Endothelial cell of umbilical vein (primary cell): ENCODE measurements at regions not wholly inside any gene's neighbourhood (a gene's known extent, or its start where the extent isn't known, plus 50 kb on each side); places are given as distances from the start of the nearest gene placed in this dataset.

Source experiments
- BruUV-seq: library from RNA; stranded (reverse); fragments of 400-500 nt; replicated peaks from 2 replicates; lab custom pipeline; 2021; lab: Mats Ljungman, UMichigan
- CTCF ChIA-PET: fragments of 300-600, 350-600 bp; sonication (Branson Sonifier 250); formaldehyde crosslinking; loops from one replicate; lab custom pipeline; 2021; ENCODE audit warnings: antibody characterized with exemption, inconsistent platforms; lab: Charles Lee
- POLR2A ChIA-PET: fragments of 300-600, 350-600 bp; sonication (Branson Sonifier 250); formaldehyde crosslinking; loops from one replicate; lab custom pipeline; 2021; ENCODE audit warnings: antibody characterized with exemption, inconsistent platforms; lab: Charles Lee
- DNase-seq: peaks from one replicate; pipeline ENCODE4 v3.0.0-alpha.2; 2011; ENCODE audit warnings: low read depth, low spot score
- FAIRE-seq: peaks from 2 replicates; lab custom pipeline; 2011; peaks lifted over from hg19 to GRCh38; lab: Jason Lieb, UNC
- H2AFZ ChIP-seq: 2 replicates; pipeline ENCODE4 v1.6.0; 2012; ENCODE audit warnings: low read depth, low read length, control low read depth, inconsistent platforms
- H3K27ac ChIP-seq: 2 replicates; pipeline ENCODE4 v1.5.1; 2011; ENCODE audit warnings: low read depth, mild to moderate bottlenecking, control low read depth, low read length, moderate library complexity; ENCODE audit not compliant: insufficient read depth
- H3K27me3 ChIP-seq, 2 experiments: 2 replicates each; pipeline versions ENCODE4 v1.6.0 to v1.6.1; 2011; ENCODE audit warnings: low read length in 2 of 2, mixed read lengths in 1 of 2; ENCODE audit not compliant: control insufficient read depth in 2 of 2, insufficient read depth in 2 of 2
- H3K36me3 ChIP-seq, 2 experiments: 2 replicates in 1 of 2; 3 replicates in 1 of 2; pipeline ENCODE4 v1.5.1; 2011; ENCODE audit warnings: low read length in 2 of 2, mild to moderate bottlenecking in 1 of 2, moderate library complexity in 1 of 2; ENCODE audit not compliant: control insufficient read depth in 2 of 2, insufficient read depth in 2 of 2; ENCODE audit errors: extremely low read depth in 1 of 2
- H3K4me1 ChIP-seq: 3 replicates; pipeline ENCODE4 v1.5.1; 2011; ENCODE audit warnings: mild to moderate bottlenecking, low read length; ENCODE audit not compliant: control insufficient read depth, insufficient read depth; ENCODE audit errors: extremely low read depth
- H3K4me2 ChIP-seq: 2 replicates; pipeline ENCODE4 v1.6.1; 2011; ENCODE audit warnings: low read length, control low read depth, mixed read lengths; ENCODE audit not compliant: insufficient read depth
- H3K4me3 ChIP-seq, 3 experiments: fragments of 200-600 bp in 1 of 3; sonication (generic), shearing (Covaris generic) in 1 of 3; replicated peaks in 1 of 3; 2 replicates each; pipeline ENCODE4 v1.5.1; 2011 to 2016; ENCODE audit warnings: control low read depth in 3 of 3, low read length in 3 of 3, mild to moderate bottlenecking in 2 of 3, inconsistent platforms in 1 of 3, low read depth in 1 of 3, moderate library complexity in 1 of 3; ENCODE audit not compliant: insufficient read depth in 1 of 3
- H3K79me2 ChIP-seq: 2 replicates; pipeline ENCODE4 v1.6.0; 2012; ENCODE audit warnings: low read length, inconsistent platforms; ENCODE audit not compliant: control insufficient read depth, insufficient read depth
- H3K9ac ChIP-seq: replicated peaks from 2 replicates; pipeline ENCODE3; 2011; ENCODE audit warnings: low read length, control low read depth; ENCODE audit not compliant: insufficient read depth; ENCODE audit errors: extremely low read depth
- H3K9me1 ChIP-seq: replicated peaks from 3 replicates; pipeline ENCODE4 v1.6.0; 2011; ENCODE audit warnings: mild to moderate bottlenecking, low read length; ENCODE audit not compliant: control insufficient read depth, insufficient read depth; ENCODE audit errors: extremely low read depth
- H3K9me3 ChIP-seq: replicated peaks from 2 replicates; pipeline ENCODE4 v1.5.1; 2012; ENCODE audit warnings: low read length, inconsistent platforms; ENCODE audit not compliant: control insufficient read depth, insufficient read depth
- H4K20me1 ChIP-seq: replicated peaks from 2 replicates; pipeline ENCODE3; 2011; ENCODE audit warnings: mild to moderate bottlenecking, low read length; ENCODE audit not compliant: control insufficient read depth, insufficient read depth; ENCODE audit errors: extremely low read depth
- EZH2 ChIP-seq: IDR thresholded peaks from 2 replicates; pipeline ENCODE4 v1.6.1; 2012; ENCODE audit warnings: borderline replicate concordance, low read depth, mild to moderate bottlenecking, moderate library complexity, low read length, inconsistent platforms; ENCODE audit not compliant: severe bottlenecking
- FOS ChIP-seq: IDR thresholded peaks from 2 replicates; pipeline ENCODE4 v1.6.1; 2011; ENCODE audit warnings: mild to moderate bottlenecking, low read length, moderate library complexity, borderline replicate concordance; ENCODE audit not compliant: insufficient read depth
- GATA2 ChIP-seq: IDR thresholded peaks from 2 replicates; pipeline ENCODE4 v1.7.0; 2011; ENCODE audit warnings: low read depth, mild to moderate bottlenecking, moderate library complexity, mixed read lengths, low read length; ENCODE audit not compliant: insufficient read length, insufficient read depth
- JUN ChIP-seq: IDR thresholded peaks from 2 replicates; pipeline ENCODE4 v1.6.1; 2011; ENCODE audit warnings: borderline replicate concordance, low read depth; ENCODE audit not compliant: insufficient read length, insufficient read depth
- MYC ChIP-seq: IDR thresholded peaks from one replicate; pipeline ENCODE4 v1.6.1; 2011; ENCODE audit warnings: mild to moderate bottlenecking, low read depth, low read length
- POLR2A ChIP-seq: IDR thresholded peaks from 2 replicates; pipeline ENCODE4 v1.6.1; 2012; ENCODE audit warnings: low read depth, mild to moderate bottlenecking, control low read depth, low read length
- POLR2AphosphoS5 ChIP-seq: IDR thresholded peaks from 2 replicates; pipeline ENCODE4 v1.6.1; 2012; ENCODE audit warnings: low read depth, mild to moderate bottlenecking, control low read depth, low read length, moderate library complexity; ENCODE audit not compliant: insufficient read depth
- dilution Hi-C: fragments of 300-500 bp; cut with MboI; formaldehyde crosslinking; loops from one replicate; pipeline ENCODE4 v1.15.0; 2019; ENCODE audit warnings: low sequenced_read_pairs; ENCODE audit not compliant: extremely low pct_ligation_motif_present
- intact Hi-C: fragments of 100-400 bp; cut with micrococcal nuclease; formaldehyde crosslinking; loops from one replicate; pipeline ENCODE4 v1.10.0; 2022
- TF ChIP-seq, protein P1 (sequence below): IDR thresholded peaks from 2 replicates; pipeline ENCODE4 v1.6.1; 2011; ENCODE audit not compliant: insufficient read depth, insufficient read length
- TF ChIP-seq, protein P2 (sequence below), 2 donors: IDR thresholded peaks; 1 replicate in 1 of 2; 2 replicates in 1 of 2; pipeline ENCODE4 v1.5.1; 2011; ENCODE audit warnings: low read length in 2 of 2, mild to moderate bottlenecking in 2 of 2, moderate library complexity in 2 of 2, control low read depth in 1 of 2, inconsistent platforms in 1 of 2, low read depth in 1 of 2; ENCODE audit not compliant: insufficient read depth in 1 of 2; ENCODE audit errors: extremely low read depth in 1 of 2

DNA sequence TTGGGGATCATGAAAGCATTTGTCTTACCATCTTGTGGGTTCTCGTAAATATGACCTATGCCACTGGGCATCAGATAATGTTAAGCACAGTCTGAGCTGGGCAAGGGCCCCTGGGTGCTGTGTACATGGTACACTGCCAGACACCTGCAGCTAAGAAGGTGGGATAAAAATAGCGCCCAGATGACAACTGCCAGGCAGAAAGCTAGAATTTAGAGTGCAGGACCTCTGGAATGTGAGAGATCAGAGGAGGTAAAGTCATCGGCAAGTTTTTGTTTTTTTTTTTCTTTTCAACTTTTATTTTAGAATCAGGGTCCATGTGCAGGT, 53.8 kb upstream of the CYRIA start:
- H3K4me1 ChIP-seq = no peaks in the 10 kb centered on the region
- CTCF ChIA-PET = interaction anchor here (1.2 to 1.4 kb wide), 2 partner anchors 101 to 106 kb away, joined by 3 read pairs; no protein-coding TSS in a partner anchor
- H3K4me3 ChIP-seq = no peak overlapping the region
- no peak overlapping the region for H2AFZ ChIP-seq
- peaks cover 2% of the 10 kb centered on the region in 2 experiments for H3K27me3 ChIP-seq
- intact Hi-C loops = no loop called here
- BruUV-seq = no TSS peak
- FAIRE-seq (no peak), DNase-seq (no peak)
- no peak for TF ChIP-seq POLR2A
- TF ChIP-seq EZH2 = no peak
- TF ChIP-seq, protein P1, sequence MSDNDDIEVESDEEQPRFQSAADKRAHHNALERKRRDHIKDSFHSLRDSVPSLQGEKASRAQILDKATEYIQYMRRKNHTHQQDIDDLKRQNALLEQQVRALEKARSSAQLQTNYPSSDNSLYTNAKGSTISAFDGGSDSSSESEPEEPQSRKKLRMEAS = no peak
- TF ChIP-seq, protein P2, sequence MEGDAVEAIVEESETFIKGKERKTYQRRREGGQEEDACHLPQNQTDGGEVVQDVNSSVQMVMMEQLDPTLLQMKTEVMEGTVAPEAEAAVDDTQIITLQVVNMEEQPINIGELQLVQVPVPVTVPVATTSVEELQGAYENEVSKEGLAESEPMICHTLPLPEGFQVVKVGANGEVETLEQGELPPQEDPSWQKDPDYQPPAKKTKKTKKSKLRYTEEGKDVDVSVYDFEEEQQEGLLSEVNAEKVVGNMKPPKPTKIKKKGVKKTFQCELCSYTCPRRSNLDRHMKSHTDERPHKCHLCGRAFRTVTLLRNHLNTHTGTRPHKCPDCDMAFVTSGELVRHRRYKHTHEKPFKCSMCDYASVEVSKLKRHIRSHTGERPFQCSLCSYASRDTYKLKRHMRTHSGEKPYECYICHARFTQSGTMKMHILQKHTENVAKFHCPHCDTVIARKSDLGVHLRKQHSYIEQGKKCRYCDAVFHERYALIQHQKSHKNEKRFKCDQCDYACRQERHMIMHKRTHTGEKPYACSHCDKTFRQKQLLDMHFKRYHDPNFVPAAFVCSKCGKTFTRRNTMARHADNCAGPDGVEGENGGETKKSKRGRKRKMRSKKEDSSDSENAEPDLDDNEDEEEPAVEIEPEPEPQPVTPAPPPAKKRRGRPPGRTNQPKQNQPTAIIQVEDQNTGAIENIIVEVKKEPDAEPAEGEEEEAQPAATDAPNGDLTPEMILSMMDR (IDR thresholded peaks at IDR 0.05; ENCODE audit: extremely low read depth in 1 of 2, insufficient read depth in 1 of 2, low read depth in 1 of 2, low read length in 2 of 2) = no peak
- no peak for TF ChIP-seq MYC
- no peak for TF ChIP-seq POLR2AphosphoS5
- no peak for TF ChIP-seq JUN
- TF ChIP-seq FOS = no peak
- TF ChIP-seq GATA2 = no peak
- H3K9ac ChIP-seq = no peak overlapping the region
- H4K20me1 ChIP-seq = no peaks in the 10 kb centered on the region
- H3K79me2 ChIP-seq = no peaks in the 10 kb centered on the region
- no peak overlapping the region for H3K27ac ChIP-seq
- H3K4me2 ChIP-seq = no peak overlapping the region
- POLR2A ChIA-PET = no interaction called here
- dilution Hi-C loops = no loop called here
- no peaks in the 10 kb centered on the region for H3K9me1 ChIP-seq
- H3K9me3 ChIP-seq = no peaks in the 10 kb centered on the region
- no peaks in the 10 kb centered on the region for H3K36me3 ChIP-seq
